ENCODE measurements at regions not wholly inside any gene's neighbourhood (a gene's known extent, or its start where the extent isn't known, plus 50 kb on each side); places are given as distances from the start of the nearest gene placed in this dataset.

DNA sequence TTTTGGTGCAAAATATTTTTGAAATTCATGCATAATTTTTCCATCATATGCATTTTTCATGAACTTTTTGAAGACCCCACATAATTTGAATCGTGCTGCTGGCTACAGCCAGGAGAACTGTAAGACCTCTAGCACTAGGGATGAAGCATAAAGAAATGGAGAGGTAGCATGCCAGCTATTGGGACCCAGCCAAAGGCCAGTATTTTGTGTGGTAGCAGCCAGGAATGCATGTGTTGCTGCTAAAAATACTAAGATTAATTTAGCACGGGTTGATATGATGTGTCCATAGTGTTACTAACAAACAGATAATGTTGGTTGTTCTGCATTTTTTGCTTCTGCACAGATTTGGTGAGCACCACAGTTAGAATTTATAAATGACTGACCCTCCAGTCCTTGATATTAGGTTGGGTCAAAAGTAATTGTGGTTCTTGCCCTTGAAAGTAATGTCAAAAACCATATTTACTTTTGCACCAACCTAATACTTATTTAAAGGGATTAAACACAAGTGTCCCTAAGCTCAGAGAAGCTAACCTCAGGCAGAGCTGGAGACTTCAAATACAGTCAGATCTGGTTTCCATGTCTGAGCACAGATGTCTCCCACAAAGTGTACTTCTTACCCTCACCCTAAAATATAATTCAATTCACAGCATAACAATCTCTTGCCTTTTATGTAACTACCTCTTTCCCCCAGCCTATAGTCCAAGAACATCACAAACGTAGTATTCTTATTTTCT is 54.1 kb upstream of the NPSR1 start:
- ChIA-PET POLR2A (no interaction called here), CTCF (no interaction called here)
- H3K36me3 Mint-ChIP-seq = no peaks in the 10 kb centered on the region
- H3K4me1 Mint-ChIP-seq = no peaks in the 10 kb centered on the region
- no peaks in the 10 kb centered on the region for H3K27me3 Mint-ChIP-seq
- ATAC-seq (replicated peaks in 1 of 4) (no peak), DNase-seq (no peak)
- no peaks in the 10 kb centered on the region for H3K4me1 ChIP-seq (ENCODE audit: control insufficient read depth in 1 of 2, extremely low read depth in 1 of 2, insufficient read depth in 2 of 2, low read length in 2 of 2)
- no peaks in the 10 kb centered on the region for H3K9me3 ChIP-seq
- H3K27me3 ChIP-seq (replicated peaks in 1 of 2; ENCODE audit: control insufficient read depth in 2 of 2, extremely low read depth in 1 of 2, insufficient read depth in 2 of 2, low read length in 1 of 2) = no peaks in the 10 kb centered on the region
- no peak overlapping the region for H3K4me3 Mint-ChIP-seq
- no peak overlapping the region for H3K27ac Mint-ChIP-seq
- H3K4me3 ChIP-seq (ENCODE audit: control insufficient read depth in 1 of 2, extremely low read depth in 1 of 2, low read length in 1 of 2) = no peak overlapping the region
- H3K27ac ChIP-seq (ENCODE audit: low read length) = no peak overlapping the region
- H3K9me3 Mint-ChIP-seq = peaks cover 0 to 5% (median 2%) of the 10 kb centered on the region in 3 donors
- WGBS (ENCODE audit: insufficient coverage) = 100% methylated on average over 1 of the region's 3 CpGs
- no peaks in the 10 kb centered on the region for H3K36me3 ChIP-seq (ENCODE audit: control insufficient read depth in 2 of 2, extremely low read depth in 1 of 2, insufficient read depth in 1 of 2, low read length in 1 of 2)
